ENCODE measurements at regions not wholly inside any gene's neighbourhood (a gene's known extent, or its start where the extent isn't known, plus 50 kb on each side); places are given as distances from the start of the nearest gene placed in this dataset.
"Not testable (repeated sequence)": the region's sequence is repeated elsewhere in the genome, so short reads cannot be mapped to it uniquely, and the experiment has no call there.

- no peak for DNase-seq
- TF ChIP-seq CTCF (IDR thresholded peaks at IDR 0.05): no peak
- no peak for TF ChIP-seq POLR2A (IDR thresholded peaks at IDR 0.05)
- no peaks in the 10 kb centered on the region for H3K27me3 ChIP-seq
Observed at GRCh38 chr14:101322223-101322622, 239.1 kb upstream of the DIO3 start.

GRCh38 chr14:101323111-101323510 lies 238.2 kb upstream of the DIO3 start:
- H3K4me3 ChIP-seq: no peak overlapping the region
- no peak for TF ChIP-seq CTCF (IDR thresholded peaks at IDR 0.05)
- TF ChIP-seq POLR2A (IDR thresholded peaks at IDR 0.05): no peak
- no peaks in the 10 kb centered on the region for H3K27me3 ChIP-seq

More at GRCh38 chr14:101322223-101322622, 239.1 kb upstream of the DIO3 start:
- H3K36me3 ChIP-seq: no peaks in the 10 kb centered on the region
- H3K9me3 ChIP-seq: no peaks in the 10 kb centered on the region
- no peak overlapping the region for H3K4me3 ChIP-seq
- no peaks in the 10 kb centered on the region for H3K4me1 ChIP-seq
- no peak overlapping the region for H3K27ac ChIP-seq

GRCh38 chr14:101323614-101324235 lies 237.6 kb upstream of the DIO3 start:
- H3K9me3 ChIP-seq, H3K36me3 ChIP-seq, H3K27me3 ChIP-seq, H3K27ac ChIP-seq, DNase-seq, H3K4me3 ChIP-seq, H3K4me1 ChIP-seq: not testable (repeated sequence)

More at GRCh38 chr14:101323111-101323510, 238.2 kb upstream of the DIO3 start:
- H3K36me3 ChIP-seq: no peaks in the 10 kb centered on the region
- H3K4me1 ChIP-seq: no peaks in the 10 kb centered on the region
- no peaks in the 10 kb centered on the region for H3K9me3 ChIP-seq
- H3K27ac ChIP-seq: no peak overlapping the region
- no peak for DNase-seq

- Histone ChIP-seq H3K27ac (no peak overlapping the region), H3K4me3 (no peak overlapping the region), H3K36me3 (no peaks in the 10 kb centered on the region), H3K27me3 (no peaks in the 10 kb centered on the region), H3K9me3 (no peaks in the 10 kb centered on the region), H3K4me1 (no peaks in the 10 kb centered on the region)
- no peak for TF ChIP-seq POLR2A (IDR thresholded peaks at IDR 0.05)
- no peak for DNase-seq
Observed at GRCh38 chr14:101325319-101325718, 236.0 kb upstream of the DIO3 start.

GRCh38 chr14:101328412-101329028 lies 232.8 kb upstream of the DIO3 start:
- no peak overlapping the region for H3K4me3 ChIP-seq
- no peak for DNase-seq
- no peak for TF ChIP-seq POLR2A (IDR thresholded peaks at IDR 0.05)
- no peak for TF ChIP-seq CTCF (IDR thresholded peaks at IDR 0.05)
- H3K36me3 ChIP-seq: no peaks in the 10 kb centered on the region
- no peaks in the 10 kb centered on the region for H3K27me3 ChIP-seq
- H3K4me1 ChIP-seq: no peaks in the 10 kb centered on the region
- no peak overlapping the region for H3K27ac ChIP-seq
- H3K9me3 ChIP-seq: no peaks in the 10 kb centered on the region

- Histone ChIP-seq H3K36me3 (no peaks in the 10 kb centered on the region), H3K27ac (no peak overlapping the region), H3K27me3 (no peaks in the 10 kb centered on the region), H3K9me3 (no peaks in the 10 kb centered on the region), H3K4me3 (no peak overlapping the region), H3K4me1 (no peaks in the 10 kb centered on the region)
- DNase-seq: no peak
- TF ChIP-seq POLR2A (IDR thresholded peaks at IDR 0.05) (no peak), CTCF (IDR thresholded peaks at IDR 0.05) (no peak)
Observed at GRCh38 chr14:101330416-101331140, 230.7 kb upstream of the DIO3 start.
